Osteoblast (primary cell): ENCODE measurements at regions not wholly inside any gene's neighbourhood (a gene's known extent, or its start where the extent isn't known, plus 50 kb on each side); places are given as distances from the start of the nearest gene placed in this dataset.
A peak's percentile ranks its signal among the peaks of the same experiment; 100 is the strongest.

Experiments used
- DNase-seq: peaks from one replicate; pipeline ENCODE4 v3.0.0; 2011; ENCODE audit warnings: low spot score, mixed read lengths; ENCODE audit not compliant: insufficient read length; ENCODE audit errors: missing footprints
- H2AFZ ChIP-seq: 2 replicates; pipeline ENCODE4 v1.6.0; 2011; ENCODE audit warnings: mild to moderate bottlenecking, low read length
- H3K27ac ChIP-seq: 2 replicates; pipeline ENCODE4 v1.5.1; 2011; ENCODE audit warnings: mild to moderate bottlenecking, low read depth, low read length, moderate library complexity
- H3K27me3 ChIP-seq: 2 replicates; pipeline ENCODE4 v1.6.0; 2012; ENCODE audit warnings: mild to moderate bottlenecking, control low read depth, inconsistent platforms, low read length, moderate library complexity; ENCODE audit not compliant: insufficient read depth
- H3K36me3 ChIP-seq: 2 replicates; pipeline ENCODE4 v1.5.1; 2011; ENCODE audit warnings: mild to moderate bottlenecking, low read length, control low read depth, moderate library complexity; ENCODE audit not compliant: insufficient read depth
- H3K4me1 ChIP-seq: 2 replicates; pipeline ENCODE4 v1.5.1; 2011; ENCODE audit warnings: mild to moderate bottlenecking, low read length, control low read depth, moderate library complexity; ENCODE audit not compliant: insufficient read depth
- H3K4me2 ChIP-seq: 2 replicates; pipeline ENCODE4 v1.6.0; 2011; ENCODE audit warnings: mild to moderate bottlenecking, low read length; ENCODE audit not compliant: insufficient read depth
- H3K4me3 ChIP-seq: fragments of 200-600 bp; sonication (generic); 3 replicates; pipeline ENCODE4 v1.5.1; 2012; ENCODE audit warnings: mild to moderate bottlenecking, low read length, inconsistent platforms; ENCODE audit not compliant: insufficient read depth
- H3K79me2 ChIP-seq: 2 replicates; pipeline ENCODE4 v1.6.0; 2012; ENCODE audit warnings: mild to moderate bottlenecking, low read length, control low read depth, inconsistent platforms; ENCODE audit not compliant: insufficient read depth
- H3K9me3 ChIP-seq: 2 replicates; pipeline ENCODE4 v1.5.1; 2011; ENCODE audit warnings: low read depth, low read length, control low read depth
- H4K20me1 ChIP-seq: 2 replicates; pipeline ENCODE4 v1.6.0; 2012; ENCODE audit warnings: mild to moderate bottlenecking, low read length, control low read depth; ENCODE audit not compliant: insufficient read depth
- TF ChIP-seq, protein P1 (sequence below): IDR thresholded peaks from 2 replicates; pipeline ENCODE4 v1.5.1; 2011; ENCODE audit warnings: mild to moderate bottlenecking, low read depth, low read length, moderate library complexity; ENCODE audit errors: extremely low read depth

GRCh38 chr9:134980516-134980915, 62.8 kb upstream of the FCN1 start:
- H3K36me3 ChIP-seq: no peaks in the 10 kb centered on the region
- DNase-seq: no peak
- H3K4me1 ChIP-seq: no peaks in the 10 kb centered on the region
- H3K4me3 ChIP-seq: no peak overlapping the region
- H3K27me3 ChIP-seq: peaks cover 3% of the 10 kb centered on the region
- no peaks in the 10 kb centered on the region for H3K79me2 ChIP-seq
- H3K27ac ChIP-seq: no peak overlapping the region
- no peak overlapping the region for H3K4me2 ChIP-seq
- TF ChIP-seq, protein P1, sequence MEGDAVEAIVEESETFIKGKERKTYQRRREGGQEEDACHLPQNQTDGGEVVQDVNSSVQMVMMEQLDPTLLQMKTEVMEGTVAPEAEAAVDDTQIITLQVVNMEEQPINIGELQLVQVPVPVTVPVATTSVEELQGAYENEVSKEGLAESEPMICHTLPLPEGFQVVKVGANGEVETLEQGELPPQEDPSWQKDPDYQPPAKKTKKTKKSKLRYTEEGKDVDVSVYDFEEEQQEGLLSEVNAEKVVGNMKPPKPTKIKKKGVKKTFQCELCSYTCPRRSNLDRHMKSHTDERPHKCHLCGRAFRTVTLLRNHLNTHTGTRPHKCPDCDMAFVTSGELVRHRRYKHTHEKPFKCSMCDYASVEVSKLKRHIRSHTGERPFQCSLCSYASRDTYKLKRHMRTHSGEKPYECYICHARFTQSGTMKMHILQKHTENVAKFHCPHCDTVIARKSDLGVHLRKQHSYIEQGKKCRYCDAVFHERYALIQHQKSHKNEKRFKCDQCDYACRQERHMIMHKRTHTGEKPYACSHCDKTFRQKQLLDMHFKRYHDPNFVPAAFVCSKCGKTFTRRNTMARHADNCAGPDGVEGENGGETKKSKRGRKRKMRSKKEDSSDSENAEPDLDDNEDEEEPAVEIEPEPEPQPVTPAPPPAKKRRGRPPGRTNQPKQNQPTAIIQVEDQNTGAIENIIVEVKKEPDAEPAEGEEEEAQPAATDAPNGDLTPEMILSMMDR: no peak
- H4K20me1 ChIP-seq: no peaks in the 10 kb centered on the region
- no peak overlapping the region for H2AFZ ChIP-seq
- H3K9me3 ChIP-seq: no peaks in the 10 kb centered on the region

DNA sequence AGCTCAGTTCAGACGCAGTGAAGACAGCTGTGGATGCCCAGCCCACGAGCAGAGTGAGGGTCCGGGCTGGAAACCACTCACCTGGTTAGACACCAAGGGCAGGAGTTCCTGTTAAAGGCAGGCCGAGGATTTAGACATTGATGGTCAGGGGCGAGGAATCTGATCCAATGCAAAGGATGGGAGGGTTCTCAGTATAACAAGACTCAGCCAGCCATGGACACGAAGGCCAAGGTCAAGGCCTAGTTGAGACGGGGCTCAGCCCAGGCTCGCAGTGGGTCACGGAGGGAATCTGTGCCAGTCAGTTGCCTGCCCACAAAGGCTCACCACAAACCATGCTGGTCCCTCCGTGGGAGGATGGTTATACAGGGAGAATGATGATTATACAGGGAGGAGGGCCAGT, 63.3 kb upstream of the FCN1 start:
- Histone ChIP-seq H3K4me2 (no peak overlapping the region), H2AFZ (no peak overlapping the region), H3K79me2 (no peaks in the 10 kb centered on the region), H3K4me1 (no peaks in the 10 kb centered on the region), H3K27me3 (peaks cover 3% of the 10 kb centered on the region), H3K36me3 (no peaks in the 10 kb centered on the region), H3K4me3 (no peak overlapping the region), H4K20me1 (no peaks in the 10 kb centered on the region), H3K27ac (no peak overlapping the region), H3K9me3 (no peaks in the 10 kb centered on the region)
- no peak for DNase-seq
- TF ChIP-seq, protein P1: no peak

- Histone ChIP-seq H3K27me3 (peaks cover 3% of the 10 kb centered on the region), H2AFZ (no peak overlapping the region), H3K36me3 (no peaks in the 10 kb centered on the region), H4K20me1 (no peaks in the 10 kb centered on the region), H3K4me2 (no peak overlapping the region), H3K4me1 (no peaks in the 10 kb centered on the region), H3K9me3 (no peaks in the 10 kb centered on the region), H3K4me3 (no peak overlapping the region), H3K27ac (no peak overlapping the region), H3K79me2 (no peaks in the 10 kb centered on the region)
- DNase-seq: no peak
- TF ChIP-seq, protein P1: no peak
Measured at GRCh38 chr9:134981829-134982228, 64.1 kb upstream of the FCN1 start.

GRCh38 chr9:134982311-134982710, 64.6 kb upstream of the FCN1 start:
- Histone ChIP-seq H3K4me3 (no peak overlapping the region), H3K27ac (no peak overlapping the region), H3K36me3 (no peaks in the 10 kb centered on the region), H3K27me3 (peaks cover 3% of the 10 kb centered on the region), H3K4me2 (no peak overlapping the region), H2AFZ (no peak overlapping the region), H4K20me1 (no peaks in the 10 kb centered on the region), H3K79me2 (no peaks in the 10 kb centered on the region), H3K4me1 (no peaks in the 10 kb centered on the region), H3K9me3 (no peaks in the 10 kb centered on the region)
- TF ChIP-seq, protein P1: no peak
- DNase-seq: peak; percentile 59
